Epithelial cell of esophagus (primary cell): ENCODE measurements at regions not wholly inside any gene's neighbourhood (a gene's known extent, or its start where the extent isn't known, plus 50 kb on each side); places are given as distances from the start of the nearest gene placed in this dataset.

ENCODE experiments used
- DNase-seq: peaks from one replicate; pipeline ENCODE4 v3.0.0; 2010; ENCODE audit warnings: low read depth
- H3K4me3 ChIP-seq: 2 replicates; pipeline ENCODE4 v1.5.1; 2011; ENCODE audit warnings: mild to moderate bottlenecking, low read length, control low read depth
- TF ChIP-seq, protein P1 (sequence below): IDR thresholded peaks from 2 replicates; pipeline ENCODE4 v1.5.1; 2011; ENCODE audit warnings: low read depth, mild to moderate bottlenecking, low read length, control low read depth, inconsistent platforms; ENCODE audit not compliant: insufficient read depth; ENCODE audit errors: missing control alignments

DNA sequence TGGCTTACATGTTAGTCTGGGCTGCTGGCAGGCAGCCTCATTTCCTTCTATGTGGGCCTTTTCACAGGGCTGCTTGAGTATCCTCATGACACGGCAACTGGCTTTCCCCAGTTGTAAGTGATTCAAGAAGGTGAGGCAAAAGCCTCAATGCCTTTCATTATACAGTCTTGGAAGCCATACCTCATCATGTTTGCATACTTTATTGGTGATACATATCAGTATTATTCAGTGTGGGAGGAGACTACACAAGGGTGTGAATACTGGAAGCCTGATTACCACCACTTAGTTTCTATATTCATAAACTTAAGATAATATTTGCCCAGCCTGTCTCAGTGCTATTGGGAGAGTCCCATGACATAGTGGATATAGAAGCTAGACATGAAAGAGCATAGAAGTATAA lies 346.8 kb downstream of the SOX2 start:
- peak; percentile 98 for DNase-seq
- H3K4me3 ChIP-seq, result no peak overlapping the region
- TF ChIP-seq, protein P1, sequence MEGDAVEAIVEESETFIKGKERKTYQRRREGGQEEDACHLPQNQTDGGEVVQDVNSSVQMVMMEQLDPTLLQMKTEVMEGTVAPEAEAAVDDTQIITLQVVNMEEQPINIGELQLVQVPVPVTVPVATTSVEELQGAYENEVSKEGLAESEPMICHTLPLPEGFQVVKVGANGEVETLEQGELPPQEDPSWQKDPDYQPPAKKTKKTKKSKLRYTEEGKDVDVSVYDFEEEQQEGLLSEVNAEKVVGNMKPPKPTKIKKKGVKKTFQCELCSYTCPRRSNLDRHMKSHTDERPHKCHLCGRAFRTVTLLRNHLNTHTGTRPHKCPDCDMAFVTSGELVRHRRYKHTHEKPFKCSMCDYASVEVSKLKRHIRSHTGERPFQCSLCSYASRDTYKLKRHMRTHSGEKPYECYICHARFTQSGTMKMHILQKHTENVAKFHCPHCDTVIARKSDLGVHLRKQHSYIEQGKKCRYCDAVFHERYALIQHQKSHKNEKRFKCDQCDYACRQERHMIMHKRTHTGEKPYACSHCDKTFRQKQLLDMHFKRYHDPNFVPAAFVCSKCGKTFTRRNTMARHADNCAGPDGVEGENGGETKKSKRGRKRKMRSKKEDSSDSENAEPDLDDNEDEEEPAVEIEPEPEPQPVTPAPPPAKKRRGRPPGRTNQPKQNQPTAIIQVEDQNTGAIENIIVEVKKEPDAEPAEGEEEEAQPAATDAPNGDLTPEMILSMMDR, result no peak

DNA sequence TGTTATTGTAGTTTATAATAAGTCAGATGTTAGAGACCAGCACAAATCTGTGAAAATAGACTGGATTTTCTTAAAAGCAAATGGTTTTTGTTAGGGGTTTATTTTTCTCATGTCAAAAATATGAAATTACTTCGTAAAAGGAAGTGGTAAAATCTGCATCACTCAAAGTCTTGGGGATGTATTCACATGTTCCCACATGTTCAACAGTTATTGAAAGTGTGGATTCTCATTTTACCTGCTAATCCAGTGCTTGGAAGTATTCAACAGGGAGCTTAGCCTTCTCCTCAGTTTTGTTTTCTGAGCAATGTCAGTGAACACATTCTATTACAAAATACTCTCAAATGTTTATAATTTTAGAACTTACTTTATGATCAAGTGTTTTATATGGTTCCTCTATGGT lies 352.0 kb downstream of the SOX2 start:
- DNase-seq, result peak; percentile 80
- no peak overlapping the region for H3K4me3 ChIP-seq

DNA sequence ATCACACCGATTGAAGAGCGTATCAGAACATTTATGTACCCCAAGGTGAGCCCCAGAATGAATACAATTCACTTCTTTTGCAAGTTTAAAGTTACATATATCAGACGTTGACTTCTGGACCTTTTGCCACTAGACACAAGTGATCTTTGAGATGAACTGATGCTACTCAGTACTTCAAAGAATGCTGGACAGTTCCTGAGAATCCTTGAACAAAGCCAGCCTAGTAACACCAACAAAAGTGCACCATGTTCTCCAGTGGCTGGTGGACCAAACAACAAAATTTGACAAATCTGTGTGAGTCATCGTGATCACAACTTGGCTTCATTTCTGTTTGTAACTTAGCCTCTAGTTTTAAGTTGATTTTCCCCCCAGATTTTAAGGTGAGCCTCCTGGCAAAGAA lies 355.7 kb downstream of the SOX2 start:
- TF ChIP-seq, protein P1, result no peak
- no peak overlapping the region for H3K4me3 ChIP-seq

More for the DNA sequence above, 352.0 kb downstream of the SOX2 start:
- TF ChIP-seq, protein P1, result no peak

DNA sequence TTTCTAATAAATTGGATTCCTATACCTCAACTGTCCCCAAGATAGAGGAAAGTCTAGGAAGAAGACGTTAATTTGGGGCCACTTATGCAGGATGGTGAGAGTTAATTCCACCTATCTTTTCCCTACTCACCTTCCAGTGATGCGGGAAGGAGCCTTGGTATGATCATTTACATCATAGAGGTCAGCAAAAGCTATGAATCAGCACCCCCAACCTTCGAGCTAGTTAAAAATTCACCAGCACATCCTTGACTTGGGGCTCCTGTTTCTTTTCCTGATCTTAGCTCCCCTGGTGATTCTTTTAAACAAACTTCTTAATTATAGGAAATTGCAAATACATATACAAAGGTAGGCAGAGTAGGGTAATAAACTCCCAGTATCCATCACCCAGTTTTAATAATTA lies 366.6 kb downstream of the SOX2 start:
- DNase-seq, result no peak
- no peak overlapping the region for H3K4me3 ChIP-seq
- TF ChIP-seq, protein P1, result no peak

More for the DNA sequence above, 355.7 kb downstream of the SOX2 start:
- DNase-seq, result no peak

DNA sequence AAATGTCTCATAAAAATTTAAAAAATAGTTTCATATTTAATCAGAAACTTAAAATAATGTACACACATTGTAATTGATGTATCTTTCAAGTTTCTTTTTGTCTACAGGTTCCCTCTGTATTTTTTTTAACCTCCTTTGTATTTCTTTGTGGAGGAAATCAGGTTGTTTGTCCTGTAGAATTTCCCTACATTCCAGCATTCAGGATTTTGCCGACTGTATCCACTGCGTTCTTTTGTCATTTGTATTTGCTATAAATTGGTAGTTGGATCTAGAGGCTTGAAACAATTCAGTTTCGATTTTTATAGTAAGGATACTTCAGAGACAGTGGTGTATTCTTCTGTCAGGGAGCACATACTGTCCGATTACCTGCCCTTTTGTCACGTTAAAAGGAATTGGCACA lies 367.2 kb downstream of the SOX2 start:
- H3K4me3 ChIP-seq, result no peak overlapping the region
- no peak for DNase-seq
- TF ChIP-seq, protein P1, result no peak

DNA sequence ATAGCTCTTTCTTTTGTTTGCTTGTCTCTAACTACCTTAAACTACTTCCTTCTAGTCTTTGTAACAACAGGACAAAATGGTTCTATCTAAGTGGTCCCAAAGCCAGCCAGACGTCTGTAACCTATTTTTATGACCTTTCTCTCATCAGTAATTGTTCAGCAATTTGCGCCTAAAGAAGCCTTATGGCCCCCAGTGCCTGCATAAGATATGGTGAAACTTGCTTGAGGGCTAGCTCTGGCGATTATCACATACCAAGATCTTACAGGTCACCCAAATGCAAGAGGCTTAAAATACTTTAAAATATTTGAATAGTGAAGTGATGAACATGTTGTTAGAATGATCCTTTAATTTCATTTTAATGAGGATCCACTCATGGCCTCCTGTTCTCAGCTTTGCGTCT lies 369.4 kb downstream of the SOX2 start:
- TF ChIP-seq, protein P1, result no peak
- DNase-seq, result no peak

DNA sequence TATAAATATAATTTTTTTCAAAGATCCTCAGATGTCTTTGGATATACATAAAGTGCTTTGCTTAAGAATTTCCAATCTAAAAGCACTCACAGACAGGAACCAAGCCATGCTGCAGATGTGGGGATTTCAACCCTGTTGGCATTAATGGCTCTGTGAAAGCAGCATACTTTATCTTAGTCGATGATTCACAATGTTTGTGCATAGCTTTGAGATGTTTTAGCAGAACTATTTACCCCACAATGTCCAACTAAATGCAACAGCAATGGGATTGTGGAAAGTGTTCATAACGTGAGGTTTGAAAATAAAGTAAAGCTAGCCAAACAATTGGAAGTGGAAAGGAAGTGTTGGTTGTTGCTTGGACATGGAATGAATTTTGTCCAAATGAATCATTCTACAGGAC lies 371.4 kb downstream of the SOX2 start:
- TF ChIP-seq, protein P1, result no peak
- peak; percentile 58 for DNase-seq
- no peak overlapping the region for H3K4me3 ChIP-seq

More for the DNA sequence above, 369.4 kb downstream of the SOX2 start:
- no peak overlapping the region for H3K4me3 ChIP-seq
